HG02840 (cell line): ENCODE measurements at regions not wholly inside any gene's neighbourhood (a gene's known extent, or its start where the extent isn't known, plus 50 kb on each side); places are given as distances from the start of the nearest gene placed in this dataset.
"Not testable (repeated sequence)": the region's sequence is repeated elsewhere in the genome, so short reads cannot be mapped to it uniquely, and the experiment has no call there.

ENCODE experiments used
- ATAC-seq: cut with Tn5 transposase; IDR thresholded peaks from one replicate; pipeline ENCODE4 v1.9.1; 2021; ENCODE audit warnings: mild to moderate bottlenecking, moderate library complexity, moderate number of reproducible peaks; ENCODE audit not compliant: unreplicated experiment, low FRiP score

DNA sequence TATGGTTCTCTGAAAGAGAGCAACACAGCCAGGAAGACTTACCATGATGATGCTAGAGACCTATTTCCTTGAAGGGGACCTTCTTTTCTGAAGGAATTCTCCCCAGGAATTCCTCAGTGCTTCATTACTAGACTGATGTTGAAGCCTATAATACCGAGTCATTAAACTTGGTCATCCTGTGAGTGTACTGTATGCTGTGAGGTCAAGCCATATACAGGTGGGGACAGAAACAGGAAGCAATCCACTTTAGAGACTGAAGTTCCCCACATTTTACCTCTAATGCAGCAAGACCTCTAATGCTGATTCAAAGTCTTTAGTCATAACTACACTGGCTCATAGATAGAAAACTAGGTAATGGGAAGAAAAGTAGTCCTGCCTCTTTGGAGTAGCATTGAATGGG is 77.1 kb upstream of the RASEF start:
- ATAC-seq = no peak

DNA sequence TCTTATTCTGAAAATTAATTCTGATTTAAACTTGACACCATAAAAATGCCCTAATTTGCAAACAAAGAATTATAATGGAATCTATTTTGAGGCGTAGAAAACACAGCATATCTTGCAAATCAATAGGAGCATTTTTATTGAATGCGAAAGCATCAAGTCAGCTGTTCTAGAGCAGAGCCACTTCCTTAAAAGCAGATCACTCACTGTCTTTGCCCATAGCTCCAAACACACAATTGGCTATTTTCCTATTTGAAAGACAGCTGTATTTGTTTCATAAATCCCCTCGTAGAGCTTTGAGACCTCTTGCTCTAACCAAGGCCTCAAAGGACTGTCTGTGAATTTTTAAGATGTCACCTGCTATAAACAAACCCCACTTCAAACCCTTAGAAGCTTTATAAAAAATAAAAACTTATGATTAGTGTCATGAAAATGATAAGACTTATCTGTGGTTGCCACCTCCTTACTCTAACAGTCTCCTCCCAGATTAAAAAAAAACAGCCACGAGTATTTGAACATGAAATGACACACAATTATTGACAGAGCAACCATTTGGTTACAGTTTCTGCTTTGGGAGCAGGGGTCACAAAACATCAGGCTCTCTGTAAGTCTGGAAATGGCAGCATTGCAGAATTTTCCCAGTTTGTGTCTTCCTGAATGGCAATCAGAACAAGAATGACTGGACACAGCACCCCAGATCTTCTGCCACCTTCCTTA is 75.6 kb upstream of the RASEF start:
- no peak for ATAC-seq

DNA sequence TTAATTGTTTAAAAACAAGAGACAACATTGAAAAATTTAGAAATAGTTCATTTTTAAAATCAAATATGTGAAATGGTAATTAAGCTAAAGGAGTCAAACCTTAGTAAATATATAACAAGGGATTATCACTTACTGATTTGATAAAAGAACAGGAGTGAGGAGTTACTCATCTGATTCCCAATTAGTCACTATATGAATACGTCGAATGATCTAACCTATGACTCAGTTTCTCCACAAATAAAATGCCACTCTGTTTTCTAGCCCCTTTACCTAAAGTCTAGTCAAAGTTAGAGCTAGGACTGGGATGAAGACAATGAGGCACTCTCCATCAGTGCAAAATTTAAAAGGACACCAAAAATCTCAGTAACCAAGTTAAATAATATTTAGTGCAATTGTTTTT is 70.4 kb upstream of the RASEF start:
- no peak for ATAC-seq

DNA sequence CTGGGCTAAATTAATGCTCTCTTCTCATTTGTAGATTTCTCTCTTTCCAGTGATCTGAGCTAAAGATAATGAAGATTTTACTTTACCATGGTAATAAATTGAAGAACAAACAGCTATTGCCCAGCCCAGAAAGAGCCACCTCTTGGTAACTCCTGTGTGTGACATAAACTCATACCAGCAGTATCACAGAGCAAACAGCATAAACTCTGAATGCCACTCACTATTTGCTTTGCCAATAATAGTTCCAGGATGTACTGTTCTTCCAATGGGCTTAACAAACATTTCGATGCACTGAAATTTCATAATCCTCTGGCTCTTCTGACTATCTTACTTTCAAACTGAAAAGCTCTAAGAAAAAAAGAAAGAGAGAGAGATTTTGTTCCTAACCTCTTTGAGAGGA is 69.8 kb upstream of the RASEF start:
- ATAC-seq = no peak

DNA sequence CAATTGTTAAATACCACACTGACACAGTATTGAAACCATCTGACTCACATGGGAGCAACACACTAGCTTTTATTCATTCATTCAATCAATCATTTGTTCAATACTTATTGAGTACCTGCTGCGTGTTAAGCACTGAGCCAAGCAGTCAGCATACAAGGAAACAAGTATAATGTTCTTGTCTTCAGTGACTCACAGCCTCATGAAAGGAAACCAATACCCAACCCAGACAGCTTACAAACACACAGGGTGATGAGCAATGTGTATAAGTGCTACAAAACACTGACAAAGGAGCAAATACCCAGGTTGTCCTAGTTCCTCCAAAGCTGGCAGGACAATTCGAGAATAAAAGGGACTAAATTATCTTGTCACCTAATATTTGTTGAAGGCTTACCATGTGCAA is 67.6 kb upstream of the RASEF start:
- no peak for ATAC-seq

DNA sequence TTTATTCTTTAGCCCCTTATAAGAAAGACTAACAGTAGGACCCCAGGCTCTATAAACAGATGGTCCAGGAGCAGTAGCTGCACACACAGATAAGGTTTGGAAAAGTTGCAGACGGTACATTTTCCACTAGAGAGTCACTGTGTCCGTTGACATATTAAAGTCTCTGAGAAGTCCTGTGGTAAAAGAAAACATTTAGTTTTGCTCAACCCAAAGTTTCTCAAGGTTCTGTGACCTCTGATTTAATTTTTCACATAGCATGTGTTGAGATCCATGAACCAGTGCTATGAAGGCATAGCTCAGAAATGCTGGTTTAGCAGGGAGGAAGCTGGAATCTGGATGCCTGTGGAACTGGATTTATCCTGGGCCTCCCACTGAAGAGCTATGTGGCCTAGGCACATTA is 62.7 kb upstream of the RASEF start:
- ATAC-seq = no peak

DNA sequence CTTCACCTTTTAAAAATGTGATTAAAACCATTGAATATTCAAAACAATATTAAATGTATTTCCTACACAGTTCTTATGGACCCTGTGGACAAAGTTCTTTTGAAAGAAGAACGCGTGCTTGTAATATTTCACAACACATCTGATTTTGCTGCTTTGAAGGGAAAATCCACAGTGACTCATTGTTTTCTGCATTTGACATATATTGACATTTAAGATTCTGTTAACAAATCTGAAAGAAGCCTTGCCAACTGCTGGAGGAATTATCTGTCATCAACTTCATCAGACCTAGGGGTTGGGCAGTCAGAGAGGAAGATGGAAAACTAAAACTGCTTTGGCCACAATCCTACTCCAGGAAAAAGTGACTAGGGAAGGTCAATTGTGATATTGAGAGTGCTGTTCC is 56.9 kb upstream of the RASEF start:
- ATAC-seq = no peak

DNA sequence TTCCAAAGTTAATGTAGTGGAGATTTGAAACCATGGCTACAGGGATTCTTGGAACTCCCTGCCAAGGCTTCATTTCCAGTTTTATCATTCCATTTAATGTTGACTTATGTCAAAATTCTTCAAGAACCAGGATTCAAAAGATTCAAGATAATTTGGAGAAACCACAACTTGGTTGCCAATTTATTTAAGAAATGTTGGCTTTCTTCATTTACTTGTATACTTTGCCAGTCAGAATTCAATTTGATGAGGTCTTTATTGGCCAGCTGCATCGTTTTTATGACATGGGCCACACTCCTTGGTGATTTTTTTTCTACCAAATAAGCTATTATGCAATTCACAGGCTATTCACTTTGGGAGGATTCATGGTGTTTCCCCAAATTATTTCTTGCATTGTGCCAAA is 53.1 kb upstream of the RASEF start:
- ATAC-seq = no peak

DNA sequence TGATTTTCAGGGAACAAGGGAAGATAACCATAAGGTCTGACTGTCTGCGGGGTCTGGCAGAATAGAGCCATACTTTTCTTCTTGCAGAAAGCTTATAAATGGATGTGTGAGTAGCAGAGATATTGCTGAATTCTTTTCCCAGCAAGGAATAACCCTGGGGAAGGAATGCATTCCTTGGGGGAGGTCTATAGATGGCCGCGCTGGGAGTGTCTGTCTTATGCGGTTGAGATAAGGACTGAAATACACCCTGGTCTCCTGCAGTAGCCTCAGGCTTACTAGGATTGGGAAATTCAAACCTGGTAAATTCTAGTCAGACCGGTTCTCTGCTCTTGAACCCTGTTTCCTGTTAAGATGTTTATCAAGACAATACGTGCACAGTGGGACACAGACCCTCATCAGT is 50.5 kb upstream of the RASEF start:
- not testable (repeated sequence) for ATAC-seq
